Dedifferentiated amniotic fluid mesenchymal stem cell (primary cell): ENCODE measurements at regions not wholly inside any gene's neighbourhood (a gene's known extent, or its start where the extent isn't known, plus 50 kb on each side); places are given as distances from the start of the nearest gene placed in this dataset.

Experiments used
- DNase-seq: peaks from one replicate; pipeline ENCODE4 v3.0.0-alpha.2; 2016; ENCODE audit errors: extremely low spot score

GRCh38 chr2:21633015-21633414 lies 509.2 kb downstream of the TDRD15 start:
- DNase-seq, result no peak

DNA sequence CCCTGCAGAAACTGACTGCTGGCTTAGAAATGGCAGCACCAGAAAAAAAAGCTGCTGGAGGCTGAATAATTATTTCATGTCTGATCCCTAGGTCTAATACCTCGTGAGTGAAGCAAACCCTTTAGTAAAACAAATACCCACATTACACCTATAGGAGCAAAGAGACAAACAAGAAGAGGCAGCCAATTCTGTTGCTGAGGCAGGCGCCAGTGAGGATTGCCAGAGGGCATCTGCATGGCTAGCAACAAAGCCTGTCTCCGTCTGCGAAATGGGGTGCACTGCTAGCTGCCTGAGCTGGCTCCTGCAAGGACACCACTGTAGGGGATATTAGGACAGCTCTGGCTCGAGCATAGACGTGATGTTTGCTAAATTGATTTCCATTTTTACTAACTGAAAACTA lies 509.7 kb downstream of the TDRD15 start:
- no peak for DNase-seq

- no peak for DNase-seq
These were observed 510.1 kb downstream of the TDRD15 start for GRCh38 chr2:21633911-21634310.

DNA sequence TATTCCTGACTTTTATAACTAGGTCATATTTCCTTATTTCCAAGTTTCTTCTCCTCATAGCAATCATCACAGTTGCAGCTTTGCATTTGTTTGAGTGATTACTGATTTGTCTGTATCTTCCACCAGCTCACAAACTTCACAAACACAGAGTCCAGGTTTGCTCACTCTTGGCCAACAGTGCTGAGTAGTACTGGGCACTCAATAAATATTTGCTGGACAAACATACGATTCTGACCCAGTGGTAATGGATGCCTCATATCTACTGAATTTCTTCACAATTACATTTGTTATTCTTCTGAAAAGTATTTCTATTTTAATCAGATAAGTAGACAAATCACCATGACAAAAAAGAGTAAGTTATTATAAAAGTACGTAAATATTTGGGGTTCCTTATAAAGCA lies 516.3 kb downstream of the TDRD15 start:
- no peak for DNase-seq

- no peak for DNase-seq
These were observed 518.9 kb downstream of the TDRD15 start for GRCh38 chr2:21642647-21643046.

DNA sequence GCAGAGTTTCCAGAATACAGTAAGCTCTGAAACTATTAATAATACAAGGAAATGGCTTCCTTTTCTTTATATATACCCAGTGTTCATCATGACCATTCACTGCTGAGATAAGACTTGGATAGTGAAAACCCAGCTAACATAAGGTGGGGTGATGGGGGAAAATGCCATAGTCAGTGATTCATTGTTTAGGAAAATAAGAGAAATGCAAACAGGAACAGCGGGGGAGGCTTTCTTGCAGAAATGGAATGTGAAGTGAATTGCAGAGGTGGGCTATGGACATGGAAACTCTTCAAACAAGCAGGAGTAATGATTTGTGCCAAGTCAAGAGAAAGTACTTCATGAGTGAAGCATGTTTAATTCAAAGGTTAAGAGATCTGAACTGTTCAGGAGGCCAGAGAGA lies 519.4 kb downstream of the TDRD15 start:
- no peak for DNase-seq

DNA sequence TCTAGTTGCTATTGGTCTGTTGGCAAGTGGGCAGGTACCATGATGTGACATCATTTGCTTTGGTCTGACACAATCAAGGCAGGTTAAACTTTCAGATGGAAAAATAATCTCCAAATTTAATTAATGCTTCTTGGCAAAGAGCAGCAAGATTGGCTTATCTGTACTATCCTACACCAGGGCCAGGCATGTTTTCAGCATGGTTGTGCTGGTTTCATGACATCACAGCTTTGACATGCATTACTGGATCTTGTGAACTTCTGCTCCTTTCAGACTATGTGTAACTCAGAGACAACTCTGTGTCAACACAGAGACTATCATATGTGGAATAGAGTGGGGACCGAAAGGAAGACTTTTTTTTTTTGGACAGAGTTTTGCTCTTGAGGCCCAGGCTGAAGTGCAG lies 520.5 kb downstream of the TDRD15 start:
- DNase-seq, result no peak

DNA sequence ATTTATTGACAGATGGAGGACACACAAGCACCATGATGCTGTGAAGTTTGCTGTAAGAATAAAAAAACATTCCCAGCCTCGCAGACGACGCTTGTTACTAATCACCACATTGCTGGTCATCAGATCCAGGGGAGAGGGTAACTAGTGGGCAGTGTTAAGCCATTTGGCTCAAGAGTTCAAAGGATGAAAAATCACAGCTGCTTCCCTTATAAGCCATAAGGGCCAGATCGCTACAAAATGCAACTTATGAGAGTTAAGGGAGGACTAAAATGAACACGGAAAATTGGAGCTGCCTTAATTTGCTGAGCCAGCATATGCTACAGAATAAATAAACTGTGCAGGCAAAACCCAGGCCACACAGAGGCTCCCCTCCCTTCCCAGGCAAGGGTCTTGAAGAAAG lies 522.6 kb downstream of the TDRD15 start:
- no peak for DNase-seq

DNA sequence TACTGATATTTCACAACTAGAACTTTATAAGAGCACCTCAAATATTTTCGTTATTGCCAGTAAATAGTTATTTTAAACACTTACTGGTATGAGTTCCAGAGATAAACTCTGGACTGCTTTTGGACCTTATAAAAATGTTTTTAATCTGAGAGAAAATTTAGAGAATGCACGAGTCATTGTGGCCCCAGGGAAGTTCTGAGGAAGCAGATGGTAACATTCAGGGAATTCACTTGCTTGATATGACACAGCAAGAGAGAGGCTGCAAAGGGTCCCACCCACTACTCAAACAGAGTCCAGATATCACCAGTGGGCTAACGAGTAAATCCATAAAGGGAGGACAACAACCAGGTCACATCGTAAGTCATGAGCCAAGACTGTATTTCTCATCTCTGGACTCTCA lies 526.8 kb downstream of the TDRD15 start:
- no peak for DNase-seq

- no peak for DNase-seq
These were observed 531.4 kb downstream of the TDRD15 start for GRCh38 chr2:21655136-21655535.

DNA sequence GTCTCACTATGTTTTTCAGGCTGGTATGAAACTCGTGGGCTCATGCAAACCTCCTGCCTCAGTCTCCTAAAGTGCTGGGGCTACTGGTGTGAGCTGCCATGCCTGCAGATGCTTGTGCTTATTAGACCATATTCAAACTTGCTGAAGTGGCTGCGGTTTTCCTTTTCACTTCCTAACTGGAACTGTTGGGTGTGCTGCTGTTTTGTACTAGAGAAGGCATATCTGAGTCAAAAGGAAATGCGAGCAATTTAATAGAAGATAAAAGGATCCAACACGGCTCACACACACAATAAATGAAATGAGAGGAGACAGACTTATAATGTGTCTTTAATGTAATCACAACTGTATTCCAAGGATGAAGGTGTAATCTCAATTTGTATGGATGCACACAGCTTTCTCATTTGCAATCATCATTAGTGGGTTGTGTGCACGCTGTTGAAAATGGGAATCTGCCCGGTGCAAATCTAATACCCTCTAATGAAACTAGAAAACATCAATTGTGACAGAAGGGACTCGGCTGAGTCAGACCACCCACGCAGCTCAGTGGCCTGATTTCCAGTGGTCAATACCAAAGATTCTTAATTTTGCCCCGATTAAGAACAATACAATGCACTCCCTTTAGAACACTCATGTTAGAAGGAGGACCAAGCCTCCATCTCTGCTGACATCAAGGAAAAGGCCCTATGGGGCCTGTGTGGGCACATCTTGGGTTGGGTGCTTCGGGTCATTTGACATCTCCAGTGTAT lies 532.7 kb downstream of the TDRD15 start:
- DNase-seq, result no peak

- DNase-seq, result no peak
These were observed 533.7 kb downstream of the TDRD15 start for GRCh38 chr2:21657445-21657844.

DNA sequence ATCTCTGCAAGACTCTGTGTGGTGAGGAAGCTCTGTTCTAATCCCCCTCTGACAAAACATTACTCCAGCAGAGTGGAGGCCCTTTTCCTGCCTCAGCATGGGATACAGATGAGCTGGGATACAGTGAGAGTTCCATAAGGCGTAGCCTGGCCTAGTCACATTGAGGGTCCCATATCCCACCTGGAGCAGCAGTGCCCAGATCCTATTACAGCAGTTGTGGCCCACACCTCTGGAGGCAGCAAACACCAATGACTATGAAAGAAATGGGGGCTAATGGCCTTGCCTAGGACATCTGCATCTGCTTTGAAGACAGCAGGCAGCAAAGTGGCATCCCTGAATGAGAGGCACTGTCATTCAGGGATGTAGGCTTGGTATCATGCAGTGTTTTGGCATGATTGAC lies 534.5 kb downstream of the TDRD15 start:
- DNase-seq, result no peak

- DNase-seq, result no peak
These were observed 535.2 kb downstream of the TDRD15 start for GRCh38 chr2:21658907-21659477.

DNA sequence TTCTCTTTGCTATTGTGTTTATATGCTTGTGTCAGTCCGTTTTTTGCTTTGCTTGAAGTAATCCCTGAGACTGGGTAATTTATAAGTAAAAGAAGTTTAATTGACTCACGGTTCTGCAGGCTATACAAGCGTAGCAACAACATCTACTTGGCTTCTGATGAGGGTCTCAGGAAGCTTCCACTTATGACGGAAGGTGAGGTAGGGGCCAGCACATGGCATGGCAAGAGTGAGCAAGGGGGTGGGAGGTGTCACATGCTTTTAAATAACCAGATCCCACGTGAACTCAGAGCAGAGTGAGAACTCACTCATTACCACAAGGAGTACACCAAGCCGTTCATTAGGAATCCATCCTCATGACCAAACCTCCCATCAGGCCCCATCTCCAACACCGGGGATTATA lies 540.3 kb downstream of the TDRD15 start:
- no peak for DNase-seq

GRCh38 chr2:21667638-21668037 lies 543.9 kb downstream of the TDRD15 start:
- DNase-seq, result no peak

DNA sequence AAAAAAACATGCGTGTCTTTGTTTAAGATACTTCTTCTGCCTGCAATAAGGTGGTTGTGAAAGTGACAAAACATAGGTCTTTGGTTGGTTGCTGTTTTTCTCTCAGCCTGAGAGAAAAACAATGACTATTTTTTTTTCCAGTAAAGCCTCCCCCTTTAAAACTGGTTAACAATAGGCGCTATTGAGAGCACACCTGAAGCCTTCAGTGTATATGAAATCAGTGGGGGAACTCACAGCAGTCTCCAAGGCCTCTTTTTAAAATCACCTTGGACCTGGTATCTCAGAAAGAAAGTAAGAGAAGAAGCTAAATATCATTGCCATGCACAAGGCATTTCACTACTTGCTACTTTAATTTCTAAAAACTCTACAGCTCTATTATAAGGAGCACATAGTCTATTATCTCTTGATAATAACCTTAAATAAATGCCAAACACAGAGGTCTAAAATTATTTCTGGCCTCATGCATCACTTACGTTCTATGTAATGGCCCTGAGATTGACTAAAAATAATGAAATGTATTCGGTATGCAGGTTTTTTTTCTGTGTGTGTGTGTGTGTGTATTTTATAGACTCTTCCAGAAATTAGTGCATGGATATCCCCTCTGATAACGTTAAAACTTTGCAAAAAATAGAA lies 544.4 kb downstream of the TDRD15 start:
- no peak for DNase-seq

DNA sequence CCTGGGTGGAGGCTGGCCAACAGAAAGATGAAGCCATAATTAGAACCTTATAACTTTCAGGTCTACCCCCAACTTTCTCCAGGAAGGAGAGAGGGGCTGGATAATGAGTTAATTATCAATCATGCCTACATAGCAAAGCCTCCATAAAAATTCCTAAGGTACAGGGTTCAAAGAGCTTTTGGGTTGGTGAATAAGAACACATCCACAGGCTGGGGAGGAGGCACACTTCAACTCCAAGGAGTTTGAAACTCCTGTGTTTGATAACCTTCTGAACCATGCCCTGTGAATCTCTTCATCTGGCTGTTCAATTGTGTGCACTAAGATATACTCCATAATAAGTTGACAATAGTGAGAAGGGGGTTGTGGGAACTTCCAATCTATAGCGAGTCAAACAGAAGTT lies 552.3 kb downstream of the TDRD15 start:
- no peak for DNase-seq

DNA sequence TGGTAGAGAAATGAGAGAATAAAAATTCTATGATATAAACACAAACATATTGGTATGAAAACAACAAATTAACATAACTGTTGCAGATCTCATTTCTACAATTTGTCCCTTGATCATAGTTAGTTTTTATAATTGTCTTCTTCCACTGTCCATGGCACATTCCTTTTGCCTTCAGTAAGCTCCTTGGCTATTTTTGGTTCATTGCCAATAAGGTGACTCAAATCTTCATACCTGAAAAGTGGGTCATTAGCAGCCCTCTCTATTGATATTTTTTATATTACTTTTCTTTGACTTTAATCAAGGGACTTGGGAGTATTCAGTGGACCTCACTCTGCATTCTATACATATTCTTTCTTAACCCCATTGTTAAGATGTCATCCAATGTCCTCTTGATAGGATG lies 552.9 kb downstream of the TDRD15 start:
- no peak for DNase-seq

DNA sequence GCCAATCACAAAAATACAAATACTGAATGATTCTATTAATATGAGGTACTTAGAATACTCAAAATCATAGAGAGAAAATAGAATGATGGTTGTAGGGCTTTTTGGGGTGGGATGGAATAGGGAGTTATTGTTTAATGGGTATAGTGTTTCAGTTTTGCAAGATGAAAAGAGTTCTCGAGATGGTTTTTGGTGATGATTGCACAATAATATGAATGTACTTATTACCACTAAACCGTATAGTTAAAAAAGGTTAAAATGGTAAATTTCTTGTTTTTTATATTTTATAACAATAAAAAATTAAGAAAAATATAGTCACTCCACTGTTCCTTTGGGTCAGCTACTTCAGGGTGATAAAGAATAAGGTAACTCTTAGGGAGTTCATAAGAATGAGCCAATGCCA lies 560.1 kb downstream of the TDRD15 start:
- no peak for DNase-seq

GRCh38 chr2:21687589-21687988 lies 563.8 kb downstream of the TDRD15 start:
- no peak for DNase-seq

DNA sequence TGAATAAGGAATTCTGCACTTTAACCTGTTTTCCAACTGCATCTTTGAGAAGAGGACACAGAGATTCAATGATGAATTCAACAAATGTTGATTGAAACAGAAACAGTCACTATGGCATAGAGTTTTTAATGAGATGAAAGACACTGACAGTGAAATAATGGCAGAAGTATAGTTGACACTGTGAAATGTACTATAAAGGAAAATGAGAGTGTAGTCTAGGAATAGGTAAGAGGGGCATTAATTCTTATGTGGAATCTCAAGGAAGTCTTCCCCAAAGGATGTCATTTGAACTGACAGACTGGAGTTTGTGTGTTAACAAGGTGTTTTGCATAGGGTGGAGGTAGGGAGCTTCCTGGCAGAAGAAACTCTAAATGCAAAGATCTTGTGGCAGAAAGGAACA lies 566.2 kb downstream of the TDRD15 start:
- DNase-seq, result no peak

- no peak for DNase-seq
These were observed 569.3 kb downstream of the TDRD15 start for GRCh38 chr2:21693081-21693480.
